MCF 10A (cell line): ENCODE measurements at regions not wholly inside any gene's neighbourhood (a gene's known extent, or its start where the extent isn't known, plus 50 kb on each side); places are given as distances from the start of the nearest gene placed in this dataset.

Experiments used
- BruUV-seq: library from RNA; stranded (reverse); fragments of 400-500 nt; replicated peaks from 2 replicates; lab custom pipeline; 2021; lab: Mats Ljungman, UMichigan
- CTCF ChIA-PET: fragments of 300-600 bp; sonication (Branson Sonifier 250); formaldehyde crosslinking; extraction: SDS; loops from one replicate; lab custom pipeline; 2021; ENCODE audit warnings: antibody characterized with exemption, inconsistent platforms; lab: Yijun Ruan, JAX
- POLR2A ChIA-PET: fragments of 300-600, 350-650 bp; sonication (Branson Sonifier 250); formaldehyde crosslinking; extraction: SDS; loops from one replicate; lab custom pipeline; 2020; ENCODE audit warnings: antibody characterized with exemption, inconsistent platforms; lab: Yijun Ruan, JAX
- DNase-seq: peaks from one replicate; pipeline ENCODE4 v3.0.0-alpha.2; 2018; ENCODE audit not compliant: unreplicated experiment
- H3K27ac Mint-ChIP-seq: one replicate; pipeline ENCODE4 v1.8.0; 2022; ENCODE audit warnings: mild to moderate bottlenecking, low read depth, mixed read lengths; ENCODE audit not compliant: unreplicated experiment
- H3K27me3 Mint-ChIP-seq: one replicate; pipeline ENCODE4 v1.8.0; 2022; ENCODE audit warnings: mixed read lengths; ENCODE audit not compliant: insufficient read depth, unreplicated experiment
- H3K36me3 Mint-ChIP-seq: one replicate; pipeline ENCODE4 v1.8.0; 2022; ENCODE audit warnings: mild to moderate bottlenecking, moderate library complexity, mixed read lengths; ENCODE audit not compliant: insufficient read depth, unreplicated experiment
- H3K4me1 Mint-ChIP-seq: one replicate; pipeline ENCODE4 v1.8.0; 2022; ENCODE audit warnings: mixed read lengths; ENCODE audit not compliant: insufficient read depth, unreplicated experiment
- H3K4me3 Mint-ChIP-seq: one replicate; pipeline ENCODE4 v1.8.0; 2022; ENCODE audit warnings: mild to moderate bottlenecking, moderate library complexity, mixed read lengths; ENCODE audit not compliant: unreplicated experiment
- H3K9me3 Mint-ChIP-seq: one replicate; pipeline ENCODE4 v1.8.0; 2022; ENCODE audit warnings: mixed read lengths; ENCODE audit not compliant: unreplicated experiment
- CTCF ChIP-seq: fragments of 200-600 bp; IDR thresholded peaks from one replicate; pipeline ENCODE4 v1.8.0; 2022; ENCODE audit warnings: antibody characterized with exemption, mild to moderate bottlenecking; ENCODE audit not compliant: unreplicated experiment
- intact Hi-C: fragments of 100-400 bp; cut with micrococcal nuclease; formaldehyde crosslinking; loops from 2 replicates; pipeline ENCODE4 v1.14.1; 2022

DNA sequence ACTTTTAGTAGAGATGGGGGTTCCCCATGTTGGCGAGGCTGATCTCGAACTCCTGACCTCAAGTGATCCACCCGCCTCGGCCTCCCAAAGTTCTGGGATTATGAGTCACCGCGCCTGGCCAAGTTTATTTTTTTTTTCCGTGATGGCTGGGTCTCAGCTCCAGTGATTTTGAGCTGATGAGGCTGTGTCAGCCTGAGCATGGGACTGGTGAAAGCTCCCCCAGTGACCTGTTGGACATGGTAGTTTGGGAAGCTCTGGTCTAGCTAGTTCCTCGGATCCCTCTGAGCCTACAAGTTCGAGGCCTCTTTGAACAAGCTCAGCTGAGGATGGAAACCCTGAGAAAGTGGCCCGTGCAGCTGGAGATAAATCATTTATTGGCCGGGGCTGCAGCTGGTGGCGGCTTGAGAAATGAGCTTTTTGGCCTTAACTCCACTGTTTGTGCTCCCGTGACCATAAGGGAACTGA is 126.8 kb downstream of the SNX5 start:
- Mint-ChIP-seq H3K27ac (peak overlapping the region; percentile 93), H3K4me1 (peaks cover 50% of the 10 kb centered on the region), H3K9me3 (peaks cover 7% of the 10 kb centered on the region), H3K36me3 (no peaks in the 10 kb centered on the region), H3K4me3 (peak overlapping the region; percentile 48), H3K27me3 (no peaks in the 10 kb centered on the region)
- TF ChIP-seq CTCF = no peak
- DNase-seq = no peak
- intact Hi-C loops = loop anchor here (2.0 kb wide), 1 partner anchor 161 kb away; no protein-coding TSS in a partner anchor
- ChIA-PET CTCF (interaction anchor here (0.6 to 1.2 kb wide), 5 partner anchors 30 to 403 kb away, joined by 3 to 6 read pairs (median 4); no protein-coding TSS in a partner anchor), POLR2A (interaction anchor here (0.7 to 3.6 kb wide), 7 partner anchors 8 to 1261 kb away, joined by 3 to 30 read pairs (median 6); partner anchors contain the start of gene DSTN)
- BruUV-seq = no TSS peak

DNA sequence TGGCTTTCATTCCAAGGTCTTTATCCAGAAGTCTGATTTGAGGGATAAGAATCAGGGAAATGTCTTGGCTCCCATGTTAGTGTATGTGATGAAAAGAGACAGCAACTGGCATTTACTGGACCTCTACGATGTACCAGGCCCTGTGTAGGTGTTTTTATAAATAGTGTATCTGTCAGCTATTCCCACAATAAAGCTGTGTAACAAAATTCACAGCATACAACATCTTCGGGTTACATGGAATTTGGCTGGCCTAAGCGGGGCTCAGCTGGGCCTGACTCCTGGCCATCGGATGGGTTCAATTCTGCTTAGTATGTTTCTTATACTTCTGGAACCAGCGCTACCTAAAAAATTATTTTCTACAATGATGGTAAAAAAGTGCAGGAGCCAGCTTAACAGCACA is 128.2 kb downstream of the SNX5 start:
- Mint-ChIP-seq H3K4me1 (peaks cover 48% of the 10 kb centered on the region), H3K9me3 (peaks cover 7% of the 10 kb centered on the region), H3K27ac (no peak overlapping the region), H3K4me3 (no peak overlapping the region), H3K36me3 (no peaks in the 10 kb centered on the region), H3K27me3 (no peaks in the 10 kb centered on the region)
- intact Hi-C loops = no loop called here
- ChIA-PET CTCF (interaction anchor here (0.8 to 1.2 kb wide), 5 partner anchors 23 to 160 kb away, joined by 3 to 4 read pairs (median 3); no protein-coding TSS in a partner anchor), POLR2A (no interaction called here)
- BruUV-seq = no TSS peak
- TF ChIP-seq CTCF = no peak
- no peak for DNase-seq

DNA sequence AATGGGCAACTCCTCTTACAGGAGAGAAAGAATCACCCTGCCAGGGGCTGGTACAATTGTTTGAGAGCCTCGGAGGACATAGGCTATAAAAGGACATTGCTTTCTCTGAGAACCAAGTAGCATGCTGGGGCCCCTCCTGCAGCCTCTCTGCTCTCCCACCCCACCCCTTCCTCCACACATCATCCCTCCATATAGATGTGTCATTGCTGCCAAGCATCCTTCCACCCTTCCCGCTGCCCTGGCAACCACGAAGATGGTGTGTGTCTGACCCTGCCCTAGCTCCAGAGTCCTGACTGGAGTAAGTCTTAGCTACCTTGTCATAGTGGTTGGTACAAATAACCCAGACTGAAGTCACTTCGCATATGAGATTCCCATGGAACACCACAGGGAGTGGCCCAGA is 129.7 kb downstream of the SNX5 start:
- Mint-ChIP-seq H3K27ac (peak overlapping the region; percentile 31), H3K9me3 (no peaks in the 10 kb centered on the region), H3K4me1 (peaks cover 40% of the 10 kb centered on the region), H3K36me3 (no peaks in the 10 kb centered on the region), H3K4me3 (no peak overlapping the region), H3K27me3 (no peaks in the 10 kb centered on the region)
- CTCF ChIA-PET = no interaction called here
- POLR2A ChIA-PET = no interaction called here
- intact Hi-C loops = loop anchor here (10.0 kb wide), 1 partner anchor 56 kb away; no protein-coding TSS in a partner anchor
- no TSS peak for BruUV-seq
- TF ChIP-seq CTCF = no peak
- DNase-seq = no peak

GRCh38 chr20:17837179-17837578 is 131.4 kb downstream of the SNX5 start:
- ChIA-PET CTCF (interaction anchor here (0.6 to 1.5 kb wide), 4 partner anchors 9 to 157 kb away, joined by 3 to 5 read pairs (median 3); no protein-coding TSS in a partner anchor), POLR2A (interaction anchor here (0.8 kb wide), 1 partner anchor 158 kb away, joined by 3 read pairs; no protein-coding TSS in a partner anchor)
- H3K27me3 Mint-ChIP-seq = no peaks in the 10 kb centered on the region
- no peak for DNase-seq
- peak overlapping the region; percentile 70 for H3K27ac Mint-ChIP-seq
- H3K9me3 Mint-ChIP-seq = no peaks in the 10 kb centered on the region
- no TSS peak for BruUV-seq
- intact Hi-C loops = loop anchor here (10.0 kb wide), 1 partner anchor 58 kb away; no protein-coding TSS in a partner anchor
- H3K4me1 Mint-ChIP-seq = peaks cover 34% of the 10 kb centered on the region
- no peaks in the 10 kb centered on the region for H3K36me3 Mint-ChIP-seq
- no peak overlapping the region for H3K4me3 Mint-ChIP-seq
- TF ChIP-seq CTCF = no peak
